Cardiac fibroblast (primary cell): ENCODE measurements at regions not wholly inside any gene's neighbourhood (a gene's known extent, or its start where the extent isn't known, plus 50 kb on each side); places are given as distances from the start of the nearest gene placed in this dataset.
A peak's percentile ranks its signal among the peaks of the same experiment; 100 is the strongest.

Source experiments
- DNase-seq, 2 donors: peaks; one replicate each; pipeline versions ENCODE4 v3.0.0 to v3.0.0-alpha.2; 2010; ENCODE audit warnings: low read depth in 2 of 2
- H3K4me3 ChIP-seq, 2 donors: replicated peaks in 1 of 2; 1 replicate in 1 of 2; 2 replicates in 1 of 2; pipeline ENCODE4 v1.5.1; 2011; ENCODE audit warnings: low read depth in 2 of 2, low read length in 2 of 2, mild to moderate bottlenecking in 2 of 2, moderate library complexity in 1 of 2
- CTCF ChIP-seq: IDR thresholded peaks from one replicate; pipeline ENCODE4 v1.5.1; 2011; ENCODE audit warnings: low read depth, mild to moderate bottlenecking, low read length, inconsistent platforms

- no peak for TF ChIP-seq CTCF
- peak in 1 of 2 donors; percentile 8 for DNase-seq
- no peak overlapping the region for H3K4me3 ChIP-seq
Observed at GRCh38 chr5:67272453-67273130, 76.0 kb upstream of the CD180 start.

- TF ChIP-seq CTCF = no peak
- H3K4me3 ChIP-seq = peak overlapping the region in 1 of 2 donors; percentile 26
- DNase-seq = peak; percentile 99
Observed at GRCh38 chr5:67268231-67269021, 71.8 kb upstream of the CD180 start.

- DNase-seq = no peak
- TF ChIP-seq CTCF = no peak
- H3K4me3 ChIP-seq = no peak overlapping the region
Observed at GRCh38 chr5:67267512-67268216, 71.1 kb upstream of the CD180 start.

GRCh38 chr5:67266654-67267350, 70.2 kb upstream of the CD180 start:
- no peak for DNase-seq
- TF ChIP-seq CTCF = no peak

GRCh38 chr5:67265951-67266350, 69.4 kb upstream of the CD180 start:
- no peak for TF ChIP-seq CTCF
- H3K4me3 ChIP-seq = no peak overlapping the region
- DNase-seq = peak in 1 of 2 donors; percentile 33

More at GRCh38 chr5:67266654-67267350, 70.2 kb upstream of the CD180 start:
- no peak overlapping the region for H3K4me3 ChIP-seq

GRCh38 chr5:67263656-67264408, 67.2 kb upstream of the CD180 start:
- no peak overlapping the region for H3K4me3 ChIP-seq
- DNase-seq = no peak
- no peak for TF ChIP-seq CTCF
